Smooth muscle cell (in vitro differentiated cells): ENCODE measurements at regions not wholly inside any gene's neighbourhood (a gene's known extent, or its start where the extent isn't known, plus 50 kb on each side); places are given as distances from the start of the nearest gene placed in this dataset.

ENCODE experiments used
- DNase-seq: peaks from one replicate; lab custom pipeline; 2025; ENCODE audit not compliant: unreplicated experiment; lab: John Stamatoyannopoulos, UW
- H2AFZ ChIP-seq: fragments of 200-600 bp; sonication (generic); 2 replicates; pipeline ENCODE4 v1.6.0; 2016; ENCODE audit warnings: antibody characterized with exemption, low read depth, mild to moderate bottlenecking
- H3F3A ChIP-seq: fragments of 200-600 bp; sonication (generic); 2 replicates; pipeline ENCODE4 v1.6.0; 2017; ENCODE audit warnings: antibody characterized with exemption, low read depth
- H3K27ac ChIP-seq: fragments of 200-600 bp; sonication (generic); 2 replicates; pipeline ENCODE4 v1.5.1; 2016; ENCODE audit warnings: low read depth, mild to moderate bottlenecking
- H3K27me3 ChIP-seq: fragments of 200-600 bp; sonication (generic); 2 replicates; pipeline ENCODE4 v1.6.1; 2016; ENCODE audit warnings: low read depth, mild to moderate bottlenecking
- H3K36me3 ChIP-seq: fragments of 200-600 bp; sonication (generic); 2 replicates; pipeline ENCODE4 v1.5.1; 2016; ENCODE audit warnings: low read depth
- H3K4me1 ChIP-seq: fragments of 200-600 bp; sonication (generic); 2 replicates; pipeline ENCODE4 v1.5.1; 2016; ENCODE audit warnings: low read depth
- H3K4me2 ChIP-seq: fragments of 200-600 bp; sonication (generic); 2 replicates; pipeline ENCODE4 v1.6.0; 2016; ENCODE audit warnings: mild to moderate bottlenecking
- H3K4me3 ChIP-seq: fragments of 200-600 bp; sonication (generic); 2 replicates; pipeline ENCODE4 v1.5.1; 2016; ENCODE audit warnings: mild to moderate bottlenecking
- H3K79me2 ChIP-seq: fragments of 200-600 bp; sonication (generic); 2 replicates; pipeline ENCODE4 v1.6.0; 2016; ENCODE audit warnings: low read depth, mild to moderate bottlenecking
- H3K9ac ChIP-seq: fragments of 200-600 bp; sonication (generic); 2 replicates; pipeline ENCODE4 v1.6.0; 2016; ENCODE audit warnings: low read depth
- H3K9me3 ChIP-seq: fragments of 200-600 bp; sonication (generic); replicated peaks from 2 replicates; pipeline ENCODE4 v1.5.1; 2016; ENCODE audit warnings: low read depth
- H4K20me1 ChIP-seq: fragments of 200-600 bp; sonication (generic); 2 replicates; pipeline ENCODE4 v1.6.0; 2016; ENCODE audit warnings: low read depth
- WGBS: methylation state at CpG from one replicate; pipeline ENCODE4 v1.1.7; 2016; ENCODE audit warnings: low lambda C conversion rate; 5-methylcytosine and 5-hydroxymethylcytosine counted together
- TF ChIP-seq, protein P1 (sequence below): fragments of 200-600 bp; sonication (generic); IDR thresholded peaks from 2 replicates; pipeline ENCODE4 v1.5.1; 2017; ENCODE audit warnings: borderline replicate concordance, mild to moderate bottlenecking, antibody characterized with exemption; ENCODE audit not compliant: insufficient read depth, poor library complexity, severe bottlenecking

DNA sequence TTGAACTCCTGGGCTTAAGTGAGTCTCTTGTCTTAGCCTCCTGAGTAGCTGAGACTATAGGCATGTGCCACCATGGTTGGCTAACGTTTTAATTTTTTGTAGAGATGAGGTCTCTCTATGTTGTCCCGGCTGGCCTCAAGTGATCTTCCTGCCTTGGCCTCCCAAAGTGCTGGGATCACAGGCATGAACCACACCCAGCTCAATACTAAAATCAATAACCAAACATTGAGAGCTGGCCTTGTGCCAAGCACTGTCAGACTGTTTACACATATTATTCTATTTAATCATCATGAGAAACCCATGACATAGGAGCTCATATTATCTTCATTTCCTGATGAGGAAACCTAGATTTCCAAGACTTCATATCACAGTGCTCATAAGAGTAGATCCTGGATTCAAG lies 251.2 kb downstream of the BAMBI start:
- no peaks in the 10 kb centered on the region for H4K20me1 ChIP-seq
- no peaks in the 10 kb centered on the region for H3K27me3 ChIP-seq
- H3K9me3 ChIP-seq, result no peaks in the 10 kb centered on the region
- no peak for DNase-seq
- no peak overlapping the region for H3K4me3 ChIP-seq
- no peak overlapping the region for H3K27ac ChIP-seq
- H3K79me2 ChIP-seq, result no peaks in the 10 kb centered on the region
- TF ChIP-seq, protein P1, sequence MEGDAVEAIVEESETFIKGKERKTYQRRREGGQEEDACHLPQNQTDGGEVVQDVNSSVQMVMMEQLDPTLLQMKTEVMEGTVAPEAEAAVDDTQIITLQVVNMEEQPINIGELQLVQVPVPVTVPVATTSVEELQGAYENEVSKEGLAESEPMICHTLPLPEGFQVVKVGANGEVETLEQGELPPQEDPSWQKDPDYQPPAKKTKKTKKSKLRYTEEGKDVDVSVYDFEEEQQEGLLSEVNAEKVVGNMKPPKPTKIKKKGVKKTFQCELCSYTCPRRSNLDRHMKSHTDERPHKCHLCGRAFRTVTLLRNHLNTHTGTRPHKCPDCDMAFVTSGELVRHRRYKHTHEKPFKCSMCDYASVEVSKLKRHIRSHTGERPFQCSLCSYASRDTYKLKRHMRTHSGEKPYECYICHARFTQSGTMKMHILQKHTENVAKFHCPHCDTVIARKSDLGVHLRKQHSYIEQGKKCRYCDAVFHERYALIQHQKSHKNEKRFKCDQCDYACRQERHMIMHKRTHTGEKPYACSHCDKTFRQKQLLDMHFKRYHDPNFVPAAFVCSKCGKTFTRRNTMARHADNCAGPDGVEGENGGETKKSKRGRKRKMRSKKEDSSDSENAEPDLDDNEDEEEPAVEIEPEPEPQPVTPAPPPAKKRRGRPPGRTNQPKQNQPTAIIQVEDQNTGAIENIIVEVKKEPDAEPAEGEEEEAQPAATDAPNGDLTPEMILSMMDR, result no peak
- no peak overlapping the region for H2AFZ ChIP-seq
- no peaks in the 10 kb centered on the region for H3F3A ChIP-seq
- H3K36me3 ChIP-seq, result no peaks in the 10 kb centered on the region
- H3K4me1 ChIP-seq, result no peaks in the 10 kb centered on the region
- no peak overlapping the region for H3K9ac ChIP-seq
- 94% methylated on average over 2 of the region's 2 CpGs for WGBS
- no peak overlapping the region for H3K4me2 ChIP-seq

DNA sequence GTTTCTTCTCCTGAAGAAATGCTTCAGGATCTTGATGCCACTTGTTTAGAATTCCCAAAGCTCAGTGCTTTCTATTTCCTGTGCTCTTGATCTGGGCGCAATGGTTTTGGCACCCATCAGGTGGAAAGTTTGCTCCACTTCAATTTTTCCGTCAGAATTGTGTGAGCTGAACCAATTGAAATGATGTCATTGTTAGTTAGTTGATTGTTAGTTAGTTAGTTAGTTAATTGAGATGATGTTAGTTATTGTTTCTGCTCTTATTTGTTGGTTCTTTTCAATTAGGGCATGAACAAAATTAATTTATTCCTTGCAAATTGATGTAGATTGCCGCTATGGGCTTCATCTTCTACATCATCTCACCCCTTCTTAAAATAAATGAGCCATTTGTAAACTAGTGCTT lies 252.6 kb downstream of the BAMBI start:
- H2AFZ ChIP-seq, result no peak overlapping the region
- 97% methylated on average over 3 of the region's 3 CpGs for WGBS
- no peak overlapping the region for H3K27ac ChIP-seq
- no peak overlapping the region for H3K9ac ChIP-seq
- no peaks in the 10 kb centered on the region for H3K36me3 ChIP-seq
- no peak for DNase-seq
- H3K4me2 ChIP-seq, result no peak overlapping the region
- no peak overlapping the region for H3K4me3 ChIP-seq
- no peaks in the 10 kb centered on the region for H3K79me2 ChIP-seq
- no peaks in the 10 kb centered on the region for H3K9me3 ChIP-seq
- no peaks in the 10 kb centered on the region for H4K20me1 ChIP-seq
- no peaks in the 10 kb centered on the region for H3F3A ChIP-seq
- no peaks in the 10 kb centered on the region for H3K4me1 ChIP-seq
- TF ChIP-seq, protein P1, result no peak
- no peaks in the 10 kb centered on the region for H3K27me3 ChIP-seq

DNA sequence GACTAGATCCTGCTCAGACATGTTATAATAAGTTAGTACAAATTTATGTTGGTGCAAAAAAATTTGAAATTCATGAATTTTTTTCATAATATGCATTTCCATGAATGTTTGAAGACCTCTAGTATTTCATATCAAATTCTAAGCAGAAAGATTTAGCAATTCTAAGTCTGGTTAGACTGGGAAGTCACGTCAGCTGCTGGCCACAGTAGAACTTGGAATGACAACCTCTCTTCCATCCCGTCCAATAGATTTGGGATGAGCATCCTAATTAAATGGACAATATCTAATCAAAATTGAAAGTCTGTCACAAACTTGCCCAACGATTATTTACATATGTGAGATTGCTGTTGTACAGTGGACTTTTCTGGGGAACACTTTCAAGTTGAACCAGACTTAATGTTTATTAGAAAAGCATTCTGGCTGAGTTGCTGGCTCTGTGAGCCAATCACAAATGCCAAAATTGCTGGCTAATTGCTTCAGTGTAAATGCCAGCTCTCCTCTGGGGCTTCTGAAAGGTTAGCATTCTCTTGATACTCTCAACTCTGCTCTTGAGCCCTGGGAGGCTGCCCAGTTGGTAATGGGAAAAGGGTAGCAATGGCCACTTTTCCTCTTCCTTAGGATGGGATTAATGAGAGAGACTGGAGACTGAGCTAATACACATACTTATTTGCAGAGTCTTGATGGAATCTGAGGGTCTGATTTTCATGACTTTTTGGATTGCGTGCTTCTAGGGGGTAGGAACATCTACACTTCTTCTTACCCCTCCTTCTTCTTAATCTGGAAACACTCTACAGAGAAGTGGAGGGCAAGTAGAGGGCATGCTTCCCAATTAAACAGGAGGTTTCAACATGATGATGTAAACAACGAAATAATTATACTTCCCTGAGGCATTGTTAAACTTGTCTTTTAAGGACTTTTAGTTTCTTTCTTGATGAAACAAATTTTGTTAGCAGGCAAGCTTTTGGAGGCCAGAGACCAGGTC lies 253.5 kb downstream of the BAMBI start:
- Histone ChIP-seq H2AFZ (no peak overlapping the region), H3K36me3 (no peaks in the 10 kb centered on the region), H3K27me3 (no peaks in the 10 kb centered on the region), H3K4me1 (no peaks in the 10 kb centered on the region), H3K27ac (no peak overlapping the region), H3K9ac (no peak overlapping the region), H3K4me2 (no peak overlapping the region), H3F3A (no peaks in the 10 kb centered on the region), H3K79me2 (no peaks in the 10 kb centered on the region), H3K4me3 (no peak overlapping the region), H4K20me1 (no peaks in the 10 kb centered on the region), H3K9me3 (no peaks in the 10 kb centered on the region)
- WGBS, result 94% methylated on average over 5 of the region's 5 CpGs
- TF ChIP-seq, protein P1, result no peak
- no peak for DNase-seq
